ENCODE measurements at regions not wholly inside any gene's neighbourhood (a gene's known extent, or its start where the extent isn't known, plus 50 kb on each side); places are given as distances from the start of the nearest gene placed in this dataset.

- TF ChIP-seq CTCF (IDR thresholded peaks at IDR 0.05; ENCODE audit: borderline replicate concordance, extremely low read depth, low read length, poor library complexity, severe bottlenecking), result no peak
- TF ChIP-seq EZH2 (IDR thresholded peaks at IDR 0.05; ENCODE audit: borderline replicate concordance, low read depth, low read length, severe bottlenecking), result no peak
Observed at GRCh38 chr3:55406696-55407425, 80.2 kb downstream of the WNT5A start.

All from DND-41 (cell line).